Mucosa of rectum (tissue), 2 donors: ENCODE measurements at regions not wholly inside any gene's neighbourhood (a gene's known extent, or its start where the extent isn't known, plus 50 kb on each side); places are given as distances from the start of the nearest gene placed in this dataset.

Experiments
- H3K27ac ChIP-seq, 2 donors: one replicate each; pipeline ENCODE4 v1.7.0; 2013; ENCODE audit warnings: inconsistent platforms in 2 of 2, low read depth in 2 of 2, low read length in 2 of 2
- H3K27me3 ChIP-seq, 2 donors: one replicate each; pipeline ENCODE4 v1.7.0; 2013; ENCODE audit warnings: low read length in 2 of 2; ENCODE audit not compliant: control insufficient read depth in 2 of 2, insufficient read depth in 2 of 2
- H3K36me3 ChIP-seq, 2 donors: one replicate each; pipeline ENCODE4 v1.7.0; 2013; ENCODE audit warnings: low read length in 2 of 2; ENCODE audit not compliant: control insufficient read depth in 2 of 2, insufficient read depth in 2 of 2
- H3K4me1 ChIP-seq, 2 donors: one replicate each; pipeline ENCODE4 v1.7.0; 2013; ENCODE audit warnings: low read length in 2 of 2, mild to moderate bottlenecking in 1 of 2; ENCODE audit not compliant: control insufficient read depth in 2 of 2, insufficient read depth in 2 of 2
- H3K4me3 ChIP-seq, 2 donors: one replicate each; pipeline ENCODE4 v1.7.0; 2013; ENCODE audit warnings: low read length in 2 of 2
- H3K9ac ChIP-seq, 2 donors: one replicate each; pipeline ENCODE4 v1.7.0; 2013; ENCODE audit warnings: low read length in 2 of 2, low read depth in 1 of 2, mild to moderate bottlenecking in 1 of 2
- H3K9me3 ChIP-seq, 2 donors: one replicate each; pipeline ENCODE4 v1.7.0; 2013; ENCODE audit warnings: low read length in 2 of 2; ENCODE audit not compliant: control insufficient read depth in 2 of 2
- donor health status: healthy.
- donor health status: Normal muscosa, but diverticular disease.

- Histone ChIP-seq H3K27ac (no peak overlapping the region), H3K4me3 (no peak overlapping the region), H3K27me3 (no peaks in the 10 kb centered on the region), H3K9ac (no peak overlapping the region), H3K9me3 (no peaks in the 10 kb centered on the region), H3K4me1 (peaks cover 2 to 8% of the 10 kb centered on the region in 2 donors), H3K36me3 (no peaks in the 10 kb centered on the region)
Observed at GRCh38 chr6:108742041-108742440, 106.2 kb upstream of the ARMC2 start.

- Histone ChIP-seq H3K27me3 (no peaks in the 10 kb centered on the region), H3K36me3 (no peaks in the 10 kb centered on the region), H3K9ac (no peak overlapping the region), H3K27ac (no peak overlapping the region), H3K9me3 (no peaks in the 10 kb centered on the region), H3K4me3 (no peak overlapping the region), H3K4me1 (peaks cover 4 to 5% of the 10 kb centered on the region in 2 donors)
Observed at GRCh38 chr6:108744244-108744972, 103.8 kb upstream of the ARMC2 start.

- Histone ChIP-seq H3K9me3 (no peaks in the 10 kb centered on the region), H3K4me3 (no peak overlapping the region), H3K27ac (no peak overlapping the region), H3K4me1 (peaks cover 4 to 5% of the 10 kb centered on the region in 2 donors), H3K36me3 (no peaks in the 10 kb centered on the region), H3K27me3 (no peaks in the 10 kb centered on the region), H3K9ac (no peak overlapping the region)
Observed at GRCh38 chr6:108744996-108745395, 103.2 kb upstream of the ARMC2 start.

- H3K27ac ChIP-seq = no peak overlapping the region
- H3K9ac ChIP-seq = no peak overlapping the region
- no peaks in the 10 kb centered on the region for H3K27me3 ChIP-seq
- H3K36me3 ChIP-seq = no peaks in the 10 kb centered on the region
- H3K9me3 ChIP-seq = no peaks in the 10 kb centered on the region
- H3K4me1 ChIP-seq = peaks cover 4 to 5% of the 10 kb centered on the region in 2 donors
- H3K4me3 ChIP-seq = no peak overlapping the region
Observed at GRCh38 chr6:108745664-108746336, 102.4 kb upstream of the ARMC2 start.

- Histone ChIP-seq H3K9me3 (no peaks in the 10 kb centered on the region), H3K4me1 (peaks cover 4 to 5% of the 10 kb centered on the region in 2 donors), H3K4me3 (no peak overlapping the region), H3K27ac (peak overlapping the region in 1 of 2 donors; percentile 35), H3K27me3 (no peaks in the 10 kb centered on the region), H3K36me3 (no peaks in the 10 kb centered on the region), H3K9ac (no peak overlapping the region)
Observed at GRCh38 chr6:108746366-108746765, 101.9 kb upstream of the ARMC2 start.

GRCh38 chr6:108746836-108747575, 101.2 kb upstream of the ARMC2 start:
- H3K27me3 ChIP-seq = no peaks in the 10 kb centered on the region
- H3K27ac ChIP-seq = peak overlapping the region; percentile 12 to 35
- H3K4me1 ChIP-seq = peaks cover 4 to 5% of the 10 kb centered on the region in 2 donors
- H3K4me3 ChIP-seq = no peak overlapping the region
- no peaks in the 10 kb centered on the region for H3K9me3 ChIP-seq
- H3K36me3 ChIP-seq = no peaks in the 10 kb centered on the region
- no peak overlapping the region for H3K9ac ChIP-seq

- no peak overlapping the region for H3K9ac ChIP-seq
- peaks cover 4 to 5% of the 10 kb centered on the region in 2 donors for H3K4me1 ChIP-seq
- H3K9me3 ChIP-seq = no peaks in the 10 kb centered on the region
- no peaks in the 10 kb centered on the region for H3K36me3 ChIP-seq
- no peak overlapping the region for H3K27ac ChIP-seq
- H3K27me3 ChIP-seq = no peaks in the 10 kb centered on the region
- no peak overlapping the region for H3K4me3 ChIP-seq
Observed at GRCh38 chr6:108748055-108748454, 100.2 kb upstream of the ARMC2 start.

- no peak overlapping the region for H3K27ac ChIP-seq
- H3K9ac ChIP-seq = no peak overlapping the region
- no peak overlapping the region for H3K4me3 ChIP-seq
- no peaks in the 10 kb centered on the region for H3K27me3 ChIP-seq
- no peaks in the 10 kb centered on the region for H3K36me3 ChIP-seq
- peaks cover 4 to 5% of the 10 kb centered on the region in 2 donors for H3K4me1 ChIP-seq
- no peaks in the 10 kb centered on the region for H3K9me3 ChIP-seq
Observed at GRCh38 chr6:108748959-108749358, 99.3 kb upstream of the ARMC2 start.

- no peak overlapping the region for H3K27ac ChIP-seq
- H3K4me1 ChIP-seq = peaks cover 4 to 5% of the 10 kb centered on the region in 2 donors
- H3K36me3 ChIP-seq = no peaks in the 10 kb centered on the region
- H3K9ac ChIP-seq = no peak overlapping the region
- no peak overlapping the region for H3K4me3 ChIP-seq
- no peaks in the 10 kb centered on the region for H3K9me3 ChIP-seq
- H3K27me3 ChIP-seq = no peaks in the 10 kb centered on the region
Observed at GRCh38 chr6:108750801-108751200, 97.4 kb upstream of the ARMC2 start.

- no peaks in the 10 kb centered on the region for H3K27me3 ChIP-seq
- no peaks in the 10 kb centered on the region for H3K36me3 ChIP-seq
- peaks cover 4 to 5% of the 10 kb centered on the region in 2 donors for H3K4me1 ChIP-seq
- H3K4me3 ChIP-seq = no peak overlapping the region
- no peaks in the 10 kb centered on the region for H3K9me3 ChIP-seq
- H3K9ac ChIP-seq = no peak overlapping the region
- no peak overlapping the region for H3K27ac ChIP-seq
Observed at GRCh38 chr6:108751282-108751681, 96.9 kb upstream of the ARMC2 start.
